ENCODE measurements at regions not wholly inside any gene's neighbourhood (a gene's known extent, or its start where the extent isn't known, plus 50 kb on each side); places are given as distances from the start of the nearest gene placed in this dataset.

DNA sequence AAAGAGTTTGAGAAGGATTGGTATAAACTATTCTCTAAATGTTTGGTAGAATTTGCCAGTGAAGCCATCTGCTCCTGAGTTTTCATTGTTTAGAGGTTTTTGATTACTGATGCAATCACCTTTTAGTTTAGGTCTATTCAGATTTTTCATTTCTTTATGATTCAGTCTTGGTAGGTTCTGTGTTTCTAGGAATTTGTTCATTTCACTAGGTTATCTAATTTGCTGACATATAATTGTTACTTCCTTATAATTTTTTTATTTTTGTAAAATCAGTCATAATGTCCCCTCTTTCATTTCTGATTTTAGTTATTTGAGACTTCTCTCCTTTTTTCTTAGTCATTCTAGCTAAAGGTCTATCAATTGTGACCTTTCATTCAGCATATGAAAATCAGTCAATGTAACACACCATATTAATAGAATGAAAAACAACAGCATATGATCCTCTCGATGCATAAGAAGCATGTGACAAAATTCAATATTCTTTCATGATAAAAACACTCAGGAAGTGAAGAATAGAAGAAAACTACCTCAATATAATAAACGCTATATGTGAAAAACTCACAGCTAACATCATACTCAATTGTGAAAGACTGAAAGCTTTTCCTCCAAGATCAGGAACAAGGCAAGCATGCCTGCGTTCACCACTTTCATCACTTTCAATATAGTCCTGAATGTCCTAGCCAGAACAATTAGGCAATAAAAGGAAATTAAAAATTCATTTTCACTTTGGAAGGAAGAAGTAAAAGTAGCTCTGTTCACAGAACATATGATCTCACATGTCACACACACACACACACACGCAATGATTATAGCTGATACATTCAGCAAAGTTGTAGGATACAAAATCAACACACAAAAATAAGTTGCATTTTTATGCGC lies 149.1 kb downstream of the COG6 start:
- TF ChIP-seq, protein P1, sequence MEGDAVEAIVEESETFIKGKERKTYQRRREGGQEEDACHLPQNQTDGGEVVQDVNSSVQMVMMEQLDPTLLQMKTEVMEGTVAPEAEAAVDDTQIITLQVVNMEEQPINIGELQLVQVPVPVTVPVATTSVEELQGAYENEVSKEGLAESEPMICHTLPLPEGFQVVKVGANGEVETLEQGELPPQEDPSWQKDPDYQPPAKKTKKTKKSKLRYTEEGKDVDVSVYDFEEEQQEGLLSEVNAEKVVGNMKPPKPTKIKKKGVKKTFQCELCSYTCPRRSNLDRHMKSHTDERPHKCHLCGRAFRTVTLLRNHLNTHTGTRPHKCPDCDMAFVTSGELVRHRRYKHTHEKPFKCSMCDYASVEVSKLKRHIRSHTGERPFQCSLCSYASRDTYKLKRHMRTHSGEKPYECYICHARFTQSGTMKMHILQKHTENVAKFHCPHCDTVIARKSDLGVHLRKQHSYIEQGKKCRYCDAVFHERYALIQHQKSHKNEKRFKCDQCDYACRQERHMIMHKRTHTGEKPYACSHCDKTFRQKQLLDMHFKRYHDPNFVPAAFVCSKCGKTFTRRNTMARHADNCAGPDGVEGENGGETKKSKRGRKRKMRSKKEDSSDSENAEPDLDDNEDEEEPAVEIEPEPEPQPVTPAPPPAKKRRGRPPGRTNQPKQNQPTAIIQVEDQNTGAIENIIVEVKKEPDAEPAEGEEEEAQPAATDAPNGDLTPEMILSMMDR (IDR thresholded peaks at IDR 0.05): no peak
- TF ChIP-seq EZH2 (IDR thresholded peaks at IDR 0.05): no peak
